ENCODE measurements at regions not wholly inside any gene's neighbourhood (a gene's known extent, or its start where the extent isn't known, plus 50 kb on each side); places are given as distances from the start of the nearest gene placed in this dataset.
A peak's percentile ranks its signal among the peaks of the same experiment; 100 is the strongest.

GRCh38 chr4:37000281-37000680 is 244.3 kb upstream of the NWD2 start:
- no peak for DNase-seq

- no peak for DNase-seq
Observed at GRCh38 chr4:37001688-37002436, 242.7 kb upstream of the NWD2 start.

GRCh38 chr4:37002625-37003024 is 241.9 kb upstream of the NWD2 start:
- DNase-seq = no peak

GRCh38 chr4:37008199-37008598 is 236.3 kb upstream of the NWD2 start:
- DNase-seq = no peak

- no peak for DNase-seq
Observed at GRCh38 chr4:37014584-37014983, 230.0 kb upstream of the NWD2 start.

- no peak for DNase-seq
Observed at GRCh38 chr4:37015391-37015790, 229.2 kb upstream of the NWD2 start.

GRCh38 chr4:37023504-37023903 is 221.0 kb upstream of the NWD2 start:
- no peak for DNase-seq

GRCh38 chr4:37023996-37024395 is 220.5 kb upstream of the NWD2 start:
- no peak for DNase-seq

GRCh38 chr4:37040816-37041215 is 203.7 kb upstream of the NWD2 start:
- no peak for DNase-seq

GRCh38 chr4:37043342-37043741 is 201.2 kb upstream of the NWD2 start:
- DNase-seq = no peak

GRCh38 chr4:37051111-37051510 is 193.4 kb upstream of the NWD2 start:
- no peak for DNase-seq

GRCh38 chr4:37051866-37052265 is 192.7 kb upstream of the NWD2 start:
- no peak for DNase-seq

GRCh38 chr4:37054531-37055077 is 189.9 kb upstream of the NWD2 start:
- DNase-seq = no peak

GRCh38 chr4:37058826-37059225 is 185.7 kb upstream of the NWD2 start:
- DNase-seq = no peak

GRCh38 chr4:37066159-37066558 is 178.4 kb upstream of the NWD2 start:
- no peak for DNase-seq

GRCh38 chr4:37068580-37068979 is 176.0 kb upstream of the NWD2 start:
- no peak for DNase-seq

GRCh38 chr4:37070041-37070440 is 174.5 kb upstream of the NWD2 start:
- no peak for DNase-seq

- DNase-seq = peak; percentile 31
Observed at GRCh38 chr4:37071576-37071975, 173.0 kb upstream of the NWD2 start.

GRCh38 chr4:37073226-37073840 is 171.2 kb upstream of the NWD2 start:
- DNase-seq = no peak

- no peak for DNase-seq
Observed at GRCh38 chr4:37082912-37083311, 161.6 kb upstream of the NWD2 start.

- no peak for DNase-seq
Observed at GRCh38 chr4:37095925-37096324, 148.6 kb upstream of the NWD2 start.

GRCh38 chr4:37101182-37101581 is 143.4 kb upstream of the NWD2 start:
- DNase-seq = no peak

- no peak for DNase-seq
Observed at GRCh38 chr4:37101686-37102085, 142.9 kb upstream of the NWD2 start.

- DNase-seq = no peak
Observed at GRCh38 chr4:37109756-37110155, 134.8 kb upstream of the NWD2 start.

GRCh38 chr4:37124800-37125199 is 119.7 kb upstream of the NWD2 start:
- no peak for DNase-seq
